Pons (tissue), 1 donor: ENCODE measurements at regions not wholly inside any gene's neighbourhood (a gene's known extent, or its start where the extent isn't known, plus 50 kb on each side); places are given as distances from the start of the nearest gene placed in this dataset.
"Not testable (repeated sequence)": the region's sequence is repeated elsewhere in the genome, so short reads cannot be mapped to it uniquely, and the experiment has no call there.

Experiments
- DNase-seq: peaks from one replicate; pipeline ENCODE4 v3.0.0-alpha.2; 2016; ENCODE audit warnings: low spot score

GRCh38 chr7:5121256-5121655 is 68.8 kb upstream of the WIPI2 start:
- DNase-seq = not testable (repeated sequence)

- DNase-seq = not testable (repeated sequence)
These were observed 58.8 kb upstream of the WIPI2 start for GRCh38 chr7:5131238-5131637.

GRCh38 chr7:5132539-5132938 is 57.5 kb upstream of the WIPI2 start:
- no peak for DNase-seq

GRCh38 chr7:5139998-5140397 is 50.0 kb upstream of the WIPI2 start:
- peak; percentile 4 for DNase-seq
